Trophoblast cell (in vitro differentiated cells and primary cell): ENCODE measurements at regions not wholly inside any gene's neighbourhood (a gene's known extent, or its start where the extent isn't known, plus 50 kb on each side); places are given as distances from the start of the nearest gene placed in this dataset.
A peak's percentile ranks its signal among the peaks of the same experiment; 100 is the strongest.

Source experiments
- DNase-seq, 2 donors: peaks; one replicate each; pipeline ENCODE4 v3.0.0-alpha.2; 2016
- H2AFZ ChIP-seq: 2 replicates; pipeline ENCODE4 v1.6.1; 2013; ENCODE audit warnings: low read length, moderate library complexity, mild to moderate bottlenecking; ENCODE audit not compliant: insufficient read depth, poor library complexity
- H2AK5ac ChIP-seq: 2 replicates; pipeline ENCODE4 v1.6.1; 2013; ENCODE audit warnings: mild to moderate bottlenecking, low read length
- H2BK120ac ChIP-seq: 2 replicates; pipeline ENCODE4 v1.6.1; 2013; ENCODE audit warnings: low read length, mild to moderate bottlenecking, moderate library complexity; ENCODE audit not compliant: insufficient read depth, poor library complexity
- H2BK12ac ChIP-seq: 2 replicates; pipeline ENCODE4 v1.6.1; 2013; ENCODE audit warnings: mild to moderate bottlenecking, low read length, moderate library complexity
- H2BK5ac ChIP-seq: 2 replicates; pipeline ENCODE4 v1.6.1; 2013; ENCODE audit warnings: low read length, low read depth, moderate library complexity, mild to moderate bottlenecking; ENCODE audit not compliant: poor library complexity
- H3K14ac ChIP-seq: 2 replicates; pipeline ENCODE4 v1.6.1; 2013; ENCODE audit warnings: mild to moderate bottlenecking, low read length
- H3K18ac ChIP-seq: 2 replicates; pipeline ENCODE4 v1.6.1; 2013; ENCODE audit warnings: mild to moderate bottlenecking, low read length
- H3K23ac ChIP-seq: 2 replicates; pipeline ENCODE4 v1.6.1; 2013; ENCODE audit warnings: low read length
- H3K27ac ChIP-seq: 2 replicates; pipeline ENCODE4 v1.5.1; 2013; ENCODE audit warnings: low read depth, mild to moderate bottlenecking, inconsistent platforms, low read length, moderate library complexity
- H3K27me3 ChIP-seq: 2 replicates; pipeline ENCODE4 v1.6.1; 2013; ENCODE audit warnings: inconsistent platforms, mild to moderate bottlenecking, low read length, moderate library complexity; ENCODE audit not compliant: insufficient read depth
- H3K36me3 ChIP-seq, 2 experiments: 1 replicate in 1 of 2; 2 replicates in 1 of 2; pipeline ENCODE4 v1.6.1; 2013; ENCODE audit warnings: low read length in 2 of 2, mild to moderate bottlenecking in 2 of 2, moderate library complexity in 1 of 2; ENCODE audit not compliant: insufficient read depth in 2 of 2, control insufficient read depth in 1 of 2
- H3K4ac ChIP-seq: 2 replicates; pipeline ENCODE4 v1.6.1; 2013; ENCODE audit warnings: low read depth, mild to moderate bottlenecking, low read length, moderate library complexity
- H3K4me1 ChIP-seq, 2 experiments: 1 replicate in 1 of 2; 2 replicates in 1 of 2; pipeline ENCODE4 v1.6.1; 2013; ENCODE audit warnings: low read length in 2 of 2, mild to moderate bottlenecking in 2 of 2, moderate library complexity in 1 of 2; ENCODE audit not compliant: insufficient read depth in 2 of 2, control insufficient read depth in 1 of 2
- H3K4me2 ChIP-seq: 2 replicates; pipeline ENCODE4 v1.6.1; 2013; ENCODE audit warnings: inconsistent platforms, mild to moderate bottlenecking, low read length, moderate library complexity
- H3K4me3 ChIP-seq: 2 replicates; pipeline ENCODE4 v1.5.1; 2013; ENCODE audit warnings: mild to moderate bottlenecking, low read depth, low read length, inconsistent platforms
- H3K79me1 ChIP-seq: one replicate; pipeline ENCODE4 v1.6.1; 2013; ENCODE audit warnings: low read length
- H3K79me2 ChIP-seq: 2 replicates; pipeline ENCODE4 v1.6.1; 2013; ENCODE audit warnings: low read length, mild to moderate bottlenecking; ENCODE audit not compliant: control insufficient read depth, insufficient read depth, poor library complexity
- H3K9ac ChIP-seq: 2 replicates; pipeline ENCODE4 v1.6.1; 2013; ENCODE audit warnings: mild to moderate bottlenecking, low read length
- H3K9me3 ChIP-seq: 2 replicates; pipeline ENCODE4 v1.6.1; 2013; ENCODE audit warnings: low read depth, mild to moderate bottlenecking, control low read depth, inconsistent platforms, low read length; ENCODE audit not compliant: insufficient read depth
- H4K12ac ChIP-seq: 2 replicates; pipeline ENCODE4 v1.6.1; 2013; ENCODE audit warnings: low read depth, mild to moderate bottlenecking, low read length, moderate library complexity
- H4K8ac ChIP-seq: 2 replicates; pipeline ENCODE4 v1.6.1; 2013; ENCODE audit warnings: low read depth, mild to moderate bottlenecking, low read length, moderate library complexity
- H4K91ac ChIP-seq: one replicate; pipeline ENCODE4 v1.6.1; 2013; ENCODE audit warnings: low read depth, mild to moderate bottlenecking, low read length, moderate library complexity
- WGBS: extraction: QIAGEN DNeasy Blood & Tissue Kit; methylation state at CpG from one replicate; pipeline ENCODE4 v1.1.7; 2013; ENCODE audit warnings: missing lambda C conversion rate; ENCODE audit not compliant: insufficient read length, insufficient coverage; ENCODE audit errors: extremely low coverage; 5-methylcytosine and 5-hydroxymethylcytosine counted together

DNA sequence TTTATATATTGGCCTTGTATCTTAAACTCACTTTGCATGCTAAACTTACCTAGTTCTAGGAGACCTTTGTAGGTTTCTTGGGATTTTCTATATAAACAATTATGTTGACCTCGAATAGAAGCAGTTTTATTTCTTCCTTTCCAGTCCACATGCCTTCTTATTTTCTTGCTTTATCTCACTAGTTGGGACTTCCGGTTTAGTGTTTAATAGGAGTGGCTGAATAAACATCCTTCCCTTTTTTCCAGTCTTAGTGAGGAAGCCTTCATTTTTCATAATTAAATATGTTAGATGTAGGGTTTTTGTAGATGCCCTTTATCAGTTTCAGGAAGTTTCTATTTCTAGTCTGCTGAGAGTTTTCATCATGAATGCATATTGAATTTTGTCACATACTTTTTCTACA is 347.3 kb upstream of the HNRNPA3 start:
- Histone ChIP-seq H2AFZ (no peak overlapping the region), H3K14ac (no peak overlapping the region), H3K18ac (no peak overlapping the region), H3K36me3 (no peaks in the 10 kb centered on the region), H3K9me3 (no peaks in the 10 kb centered on the region), H3K4me1 (no peaks in the 10 kb centered on the region), H3K27ac (no peak overlapping the region), H3K4ac (no peak overlapping the region), H2BK5ac (no peak overlapping the region), H3K4me2 (no peak overlapping the region), H3K9ac (no peak overlapping the region), H3K27me3 (peaks cover 2% of the 10 kb centered on the region), H3K4me3 (no peak overlapping the region), H4K8ac (no peak overlapping the region), H4K91ac (no peak overlapping the region), H3K79me2 (no peaks in the 10 kb centered on the region), H2AK5ac (no peak overlapping the region), H3K23ac (no peak overlapping the region), H2BK120ac (no peak overlapping the region), H4K12ac (no peak overlapping the region), H2BK12ac (no peak overlapping the region), H3K79me1 (no peaks in the 10 kb centered on the region)
- DNase-seq = no peak
- no CpG with 5 or more reads among the region's 2 CpGs for WGBS

DNA sequence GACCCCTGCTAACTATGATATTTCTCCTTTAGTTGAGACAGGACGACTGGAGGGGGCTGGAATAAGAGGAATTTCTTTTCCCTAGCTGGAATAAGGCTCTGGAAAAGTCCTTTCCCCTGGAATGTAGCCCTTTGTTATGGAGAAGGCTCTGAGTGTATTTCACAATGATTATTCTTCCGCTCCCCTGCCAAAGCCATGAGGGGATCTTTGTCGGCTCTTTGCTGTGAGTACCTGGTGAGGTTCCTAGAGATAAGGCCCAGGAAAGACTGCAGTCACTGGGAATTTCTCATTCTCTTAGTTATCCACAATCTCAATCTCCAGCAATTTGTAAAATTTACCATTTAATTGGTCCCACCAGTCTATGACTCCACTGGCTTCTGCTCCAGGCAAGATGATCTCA is 340.2 kb upstream of the HNRNPA3 start:
- H3K4ac ChIP-seq = no peak overlapping the region
- H3K14ac ChIP-seq = no peak overlapping the region
- H2BK12ac ChIP-seq = no peak overlapping the region
- no peaks in the 10 kb centered on the region for H3K79me2 ChIP-seq
- H2BK120ac ChIP-seq = no peak overlapping the region
- no peak overlapping the region for H4K8ac ChIP-seq
- H3K4me2 ChIP-seq = no peak overlapping the region
- no peak overlapping the region for H3K18ac ChIP-seq
- no peaks in the 10 kb centered on the region for H3K9me3 ChIP-seq
- no peak overlapping the region for H3K27ac ChIP-seq
- no CpG with 5 or more reads among the region's 3 CpGs for WGBS
- no peak overlapping the region for H2AFZ ChIP-seq
- H4K12ac ChIP-seq = no peak overlapping the region
- no peak overlapping the region for H2BK5ac ChIP-seq
- DNase-seq = peak; percentile 24 to 72
- no peak overlapping the region for H3K9ac ChIP-seq
- no peak overlapping the region for H3K4me3 ChIP-seq
- no peaks in the 10 kb centered on the region for H3K27me3 ChIP-seq
- H4K91ac ChIP-seq = no peak overlapping the region
- H3K23ac ChIP-seq = no peak overlapping the region
- H3K36me3 ChIP-seq = no peaks in the 10 kb centered on the region
- H3K79me1 ChIP-seq = no peaks in the 10 kb centered on the region
- no peaks in the 10 kb centered on the region for H3K4me1 ChIP-seq
- H2AK5ac ChIP-seq = no peak overlapping the region

GRCh38 chr2:176873403-176873802 is 339.2 kb upstream of the HNRNPA3 start:
- DNase-seq = no peak
- no peak overlapping the region for H3K27ac ChIP-seq
- H3K4me3 ChIP-seq = no peak overlapping the region
- no peak overlapping the region for H3K9ac ChIP-seq
- no peaks in the 10 kb centered on the region for H3K9me3 ChIP-seq
- H4K91ac ChIP-seq = no peak overlapping the region
- no peaks in the 10 kb centered on the region for H3K79me1 ChIP-seq
- no peak overlapping the region for H2AFZ ChIP-seq
- no peak overlapping the region for H2BK120ac ChIP-seq
- no peak overlapping the region for H3K23ac ChIP-seq
- H3K36me3 ChIP-seq = no peaks in the 10 kb centered on the region
- H3K14ac ChIP-seq = no peak overlapping the region
- H3K4me2 ChIP-seq = no peak overlapping the region
- no peak overlapping the region for H2AK5ac ChIP-seq
- no peak overlapping the region for H4K12ac ChIP-seq
- no peaks in the 10 kb centered on the region for H3K4me1 ChIP-seq
- H3K27me3 ChIP-seq = no peaks in the 10 kb centered on the region
- H3K79me2 ChIP-seq = no peaks in the 10 kb centered on the region
- WGBS = no CpG with 5 or more reads among the region's 4 CpGs
- no peak overlapping the region for H2BK5ac ChIP-seq
- no peak overlapping the region for H4K8ac ChIP-seq
- H3K18ac ChIP-seq = no peak overlapping the region
- H3K4ac ChIP-seq = no peak overlapping the region
- no peak overlapping the region for H2BK12ac ChIP-seq

GRCh38 chr2:176876493-176877103 is 336.0 kb upstream of the HNRNPA3 start:
- H3K27ac ChIP-seq = no peak overlapping the region
- no peak overlapping the region for H3K23ac ChIP-seq
- H3K4me1 ChIP-seq = no peaks in the 10 kb centered on the region
- H3K79me1 ChIP-seq = no peaks in the 10 kb centered on the region
- H2AFZ ChIP-seq = no peak overlapping the region
- no peak overlapping the region for H3K4me3 ChIP-seq
- no peak overlapping the region for H3K4ac ChIP-seq
- no peak overlapping the region for H2BK5ac ChIP-seq
- H3K79me2 ChIP-seq = no peaks in the 10 kb centered on the region
- no peak overlapping the region for H2BK120ac ChIP-seq
- H2BK12ac ChIP-seq = no peak overlapping the region
- no peak overlapping the region for H2AK5ac ChIP-seq
- H4K8ac ChIP-seq = no peak overlapping the region
- H3K9ac ChIP-seq = no peak overlapping the region
- no peaks in the 10 kb centered on the region for H3K27me3 ChIP-seq
- no peak overlapping the region for H4K12ac ChIP-seq
- no peak overlapping the region for H4K91ac ChIP-seq
- no peak overlapping the region for H3K4me2 ChIP-seq
- no peaks in the 10 kb centered on the region for H3K9me3 ChIP-seq
- no peak overlapping the region for H3K14ac ChIP-seq
- H3K18ac ChIP-seq = no peak overlapping the region
- DNase-seq = no peak
- no CpG with 5 or more reads among the region's 4 CpGs for WGBS
- H3K36me3 ChIP-seq = no peaks in the 10 kb centered on the region
